NCI-H128 (cell line): ENCODE measurements at regions not wholly inside any gene's neighbourhood (a gene's known extent, or its start where the extent isn't known, plus 50 kb on each side); places are given as distances from the start of the nearest gene placed in this dataset.

ENCODE experiments used
- DNase-seq: peaks from one replicate; lab custom pipeline; 2025; ENCODE audit not compliant: unreplicated experiment; lab: John Stamatoyannopoulos, UW

GRCh38 chr1:221804303-221804702, 62.4 kb upstream of the DUSP10 start:
- no peak for DNase-seq

- no peak for DNase-seq
Measured at GRCh38 chr1:221801773-221802516, 60.1 kb upstream of the DUSP10 start.

- DNase-seq = no peak
Measured at GRCh38 chr1:221801251-221801661, 59.4 kb upstream of the DUSP10 start.

GRCh38 chr1:221800831-221801230, 58.9 kb upstream of the DUSP10 start:
- DNase-seq = no peak

- DNase-seq = no peak
Measured at GRCh38 chr1:221797506-221797905, 55.6 kb upstream of the DUSP10 start.

- no peak for DNase-seq
Measured at GRCh38 chr1:221796700-221797099, 54.8 kb upstream of the DUSP10 start.

GRCh38 chr1:221795380-221795779, 53.5 kb upstream of the DUSP10 start:
- no peak for DNase-seq

GRCh38 chr1:221794935-221795334, 53.0 kb upstream of the DUSP10 start:
- DNase-seq = no peak

- no peak for DNase-seq
Measured at GRCh38 chr1:221794079-221794670, 52.3 kb upstream of the DUSP10 start.

- no peak for DNase-seq
Measured at GRCh38 chr1:221793439-221794078, 51.7 kb upstream of the DUSP10 start.

- no peak for DNase-seq
Measured at GRCh38 chr1:221791846-221792245, 50.0 kb upstream of the DUSP10 start.
